ENCODE measurements at regions not wholly inside any gene's neighbourhood (a gene's known extent, or its start where the extent isn't known, plus 50 kb on each side); places are given as distances from the start of the nearest gene placed in this dataset.
A peak's percentile ranks its signal among the peaks of the same experiment; 100 is the strongest.

DNA sequence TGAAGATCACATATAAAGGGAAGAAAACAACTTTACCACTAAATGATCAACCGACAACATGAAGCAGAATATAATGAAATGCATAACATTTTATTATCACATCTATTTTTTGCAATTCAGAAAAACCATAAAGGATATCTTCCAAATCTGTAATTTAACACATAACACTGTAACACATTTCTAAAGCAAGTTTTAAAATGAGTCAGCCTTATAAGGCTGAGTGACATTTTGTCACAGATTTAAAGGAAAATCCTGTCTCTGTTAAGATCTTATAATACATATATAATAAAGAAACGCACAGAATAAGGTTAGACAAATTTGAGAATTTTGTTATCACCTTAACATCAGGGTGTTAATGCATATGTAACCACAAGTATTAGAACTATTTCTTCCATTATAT is 198.4 kb upstream of the RASA1 start:
- no peak for DNase-seq

DNA sequence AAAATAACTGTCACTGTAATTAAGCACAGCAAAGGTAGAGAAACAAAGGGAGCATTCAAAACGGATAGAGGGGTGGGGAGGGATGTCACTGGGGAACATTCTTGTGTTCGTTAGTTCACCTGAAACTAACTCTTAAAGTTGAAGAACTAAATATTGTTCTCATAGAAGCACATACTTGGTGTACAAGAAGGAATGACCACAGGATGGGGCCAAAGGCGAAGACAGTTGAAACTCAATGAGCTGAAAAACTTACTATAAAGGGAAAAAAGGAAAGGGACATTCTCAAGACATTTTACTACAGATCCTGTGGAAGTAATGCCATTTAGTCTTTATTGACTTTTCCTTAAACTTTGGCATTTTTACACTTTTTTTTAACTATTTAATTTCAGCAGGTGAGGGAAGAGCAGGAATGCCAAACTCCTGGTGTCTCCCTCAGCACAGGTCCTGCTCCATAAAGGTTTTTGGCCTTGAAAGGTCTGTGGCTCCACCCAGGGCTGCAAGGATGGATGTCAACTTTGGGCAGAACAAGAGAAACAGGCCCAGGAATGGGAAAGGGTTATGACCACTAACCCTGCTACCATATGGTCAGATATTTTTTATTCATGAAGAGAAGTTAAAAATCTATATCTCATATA is 197.6 kb upstream of the RASA1 start:
- DNase-seq, result peak; percentile 56

DNA sequence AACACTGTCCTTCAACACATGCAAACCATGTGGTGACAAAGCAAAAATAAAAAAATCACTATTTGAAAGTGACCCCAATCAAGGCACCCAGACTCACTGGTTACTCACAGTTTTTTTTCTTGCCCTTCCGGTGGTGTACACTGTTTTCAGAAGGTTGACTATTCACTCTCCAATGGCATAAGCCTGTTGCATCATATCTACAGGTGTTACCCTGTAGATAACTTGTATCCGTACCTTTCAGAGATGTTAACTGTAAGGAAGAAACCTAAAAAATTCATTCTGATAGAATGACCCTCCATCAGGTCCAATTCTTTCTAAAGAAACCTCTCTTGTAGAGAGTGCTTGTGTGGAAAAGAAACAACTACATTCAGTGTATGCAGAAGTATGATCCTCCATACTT is 193.6 kb upstream of the RASA1 start:
- no peak for DNase-seq

DNA sequence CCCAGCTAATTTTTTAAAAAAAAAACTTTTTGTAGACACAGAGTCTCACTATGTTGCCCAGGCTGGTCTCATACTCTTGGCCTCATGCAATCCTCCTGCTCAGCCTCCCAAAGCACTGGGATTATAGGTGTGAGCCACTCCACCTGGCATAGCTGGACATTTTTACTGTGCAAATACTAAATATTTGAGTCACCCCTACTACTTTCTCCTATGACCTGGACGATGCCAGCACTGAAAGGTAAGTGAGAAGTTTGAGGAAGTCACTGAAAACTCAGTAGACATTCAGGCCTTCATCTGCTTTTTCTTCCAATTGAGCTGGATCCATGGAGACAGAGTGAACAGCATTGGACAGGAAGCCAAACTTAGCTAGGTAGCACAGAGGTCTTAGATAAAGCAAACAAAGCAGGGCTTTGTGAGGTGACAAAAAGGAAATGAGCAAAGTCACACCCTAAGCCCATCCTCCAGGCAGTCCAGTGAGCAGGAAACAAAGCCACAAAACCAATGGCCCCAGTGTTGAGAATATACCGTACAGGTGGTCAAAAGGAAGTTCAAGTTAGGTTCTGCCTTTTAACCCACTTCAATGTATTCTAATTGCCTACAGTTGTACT is 192.6 kb upstream of the RASA1 start:
- peak; percentile 79 for DNase-seq

DNA sequence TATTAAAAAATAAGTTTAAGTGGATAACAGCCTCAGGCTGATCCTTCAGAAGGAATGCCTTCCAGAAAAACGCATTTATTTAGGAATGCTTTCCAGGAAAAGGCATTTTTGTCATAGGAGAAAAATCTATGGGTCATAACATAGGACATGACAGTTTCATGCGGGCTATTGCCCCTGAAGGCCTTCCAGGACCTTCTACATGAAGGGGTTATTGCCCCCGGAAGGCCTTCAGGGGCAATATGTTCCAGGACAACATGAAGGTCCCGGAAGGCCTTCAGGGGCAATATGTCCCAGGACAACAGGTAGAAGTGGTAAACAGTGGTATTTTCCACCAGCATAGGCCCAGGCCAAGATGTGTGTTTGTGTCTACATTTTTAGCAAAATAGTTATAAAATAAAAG is 191.3 kb upstream of the RASA1 start:
- no peak for DNase-seq

DNA sequence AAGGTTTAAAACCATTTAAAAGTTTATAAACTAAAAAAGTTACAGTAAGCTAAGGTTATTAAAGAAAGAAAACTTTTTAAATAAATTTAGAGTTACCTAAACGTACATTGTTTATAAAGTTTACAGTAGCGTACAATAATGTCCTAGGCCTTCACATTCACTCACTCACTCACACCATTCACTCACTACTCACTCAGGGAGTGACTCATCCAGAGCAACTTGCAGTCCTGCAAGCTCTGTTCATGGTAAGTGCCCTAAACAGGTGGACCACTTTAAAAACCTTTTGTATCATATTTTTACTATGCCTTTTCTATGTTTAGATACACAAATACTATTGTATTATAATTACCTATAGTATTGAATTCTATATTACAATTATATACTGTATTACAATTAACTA is 190.8 kb upstream of the RASA1 start:
- DNase-seq, result peak; percentile 40

DNA sequence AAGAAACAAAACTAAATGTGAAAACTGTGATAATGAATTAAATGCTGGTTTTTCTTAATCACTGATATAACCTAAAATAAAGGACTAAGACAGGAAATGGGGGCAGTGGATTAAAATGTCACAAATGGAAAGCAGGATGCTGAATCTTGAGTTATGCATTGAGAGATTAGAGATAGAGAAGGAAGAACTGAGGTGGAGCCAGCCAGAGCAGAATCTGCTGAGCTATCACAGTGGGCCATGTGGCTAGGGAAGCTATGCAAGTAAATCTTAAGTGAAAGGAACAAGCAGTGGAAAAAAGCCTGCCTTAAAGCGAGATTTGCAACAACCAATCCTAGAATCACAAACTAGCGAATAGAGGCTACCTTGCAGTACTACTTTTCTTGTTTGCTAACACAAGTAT is 188.5 kb upstream of the RASA1 start:
- DNase-seq, result no peak

DNA sequence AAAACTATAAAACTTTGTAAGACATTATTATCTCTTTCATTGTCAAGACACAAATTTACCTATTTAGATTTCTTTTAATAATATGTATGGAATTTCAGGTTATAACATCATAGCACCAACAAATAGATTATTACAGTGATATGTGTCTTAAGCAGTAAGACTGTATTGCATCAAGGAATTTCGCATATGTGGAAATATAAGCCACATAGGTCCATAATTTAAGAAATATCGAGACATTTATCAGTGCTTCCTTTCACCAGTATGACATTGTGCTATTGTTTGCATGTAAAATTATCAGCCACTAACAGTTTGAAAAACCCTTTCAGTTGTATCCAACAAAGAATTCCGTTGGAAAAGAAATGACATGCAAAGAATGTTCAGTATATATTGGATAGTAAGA is 186.7 kb upstream of the RASA1 start:
- DNase-seq, result no peak

DNA sequence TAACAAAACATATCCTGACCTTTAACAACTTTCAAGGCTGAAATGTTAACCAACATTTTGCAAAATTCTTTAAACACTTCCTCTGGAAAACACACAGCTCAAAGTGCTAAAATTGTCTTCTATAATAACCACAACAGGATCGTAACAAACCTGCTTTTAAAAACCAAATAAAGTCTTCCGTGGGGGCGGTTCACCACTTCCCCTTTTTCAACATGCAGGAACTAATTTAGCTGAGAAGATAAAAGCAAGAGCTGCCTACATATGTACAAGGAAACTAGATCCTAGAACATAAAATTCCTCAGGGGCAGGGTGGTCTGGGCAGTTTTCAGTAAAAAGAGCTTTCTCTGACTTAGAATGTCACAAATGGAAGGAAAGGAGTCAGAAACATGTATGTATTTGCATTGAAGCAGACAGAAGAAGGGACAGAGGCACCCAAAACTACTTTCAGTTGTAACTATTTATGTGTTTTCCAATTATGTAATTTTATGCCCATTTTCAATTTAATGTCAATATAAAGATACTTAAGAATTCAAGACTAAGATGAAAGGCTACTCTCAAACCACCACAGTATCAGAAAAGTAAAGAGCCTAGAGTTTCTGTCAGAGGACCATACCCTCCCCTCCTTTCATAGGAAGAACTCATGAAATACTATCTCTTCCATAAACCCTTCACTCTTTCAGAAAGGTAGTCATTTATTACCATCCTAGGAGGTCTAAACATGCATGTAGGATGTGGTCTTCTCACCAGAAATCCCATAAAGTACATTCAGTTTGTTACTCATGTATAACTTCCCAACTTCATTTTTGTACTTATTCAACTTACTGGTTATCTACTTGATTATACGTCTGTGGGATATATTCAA is 185.9 kb upstream of the RASA1 start:
- DNase-seq, result no peak

DNA sequence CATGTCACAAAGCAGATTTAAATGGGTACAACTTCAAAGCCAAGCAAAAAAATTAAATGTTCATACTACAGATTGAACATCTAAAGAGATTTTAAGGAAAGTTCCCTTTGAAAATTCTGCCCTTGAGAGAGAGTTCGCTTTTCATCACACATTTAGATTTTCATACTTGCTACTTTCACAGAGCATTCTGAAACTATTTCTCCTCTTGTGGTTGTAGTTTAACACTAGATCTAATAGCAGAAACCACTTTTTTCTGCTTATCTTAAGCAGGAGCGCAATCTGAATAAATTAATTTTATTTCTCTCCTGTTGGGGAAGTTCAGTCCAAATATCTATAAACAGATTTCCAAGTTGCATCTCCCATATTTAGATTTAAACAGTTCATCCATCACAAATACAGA is 173.3 kb upstream of the RASA1 start:
- no peak for DNase-seq

DNA sequence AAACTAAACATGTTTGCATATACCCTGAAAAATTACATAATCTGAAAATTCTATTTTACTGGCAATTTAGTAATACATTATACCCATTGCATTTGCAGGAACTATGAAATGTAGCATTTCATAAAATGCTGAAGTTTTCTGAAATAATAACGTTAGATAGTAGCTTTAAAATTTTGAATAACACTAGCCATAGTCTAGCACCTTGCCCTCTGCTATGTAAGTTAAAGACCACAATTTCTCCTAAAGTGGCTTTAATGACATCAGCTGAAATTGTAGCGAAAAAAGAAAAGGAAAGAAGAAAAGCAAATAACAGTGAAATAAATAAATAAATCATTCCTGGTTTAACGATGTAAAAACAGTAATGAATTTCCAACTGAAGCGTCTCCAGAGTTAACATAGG is 172.8 kb upstream of the RASA1 start:
- DNase-seq, result no peak

DNA sequence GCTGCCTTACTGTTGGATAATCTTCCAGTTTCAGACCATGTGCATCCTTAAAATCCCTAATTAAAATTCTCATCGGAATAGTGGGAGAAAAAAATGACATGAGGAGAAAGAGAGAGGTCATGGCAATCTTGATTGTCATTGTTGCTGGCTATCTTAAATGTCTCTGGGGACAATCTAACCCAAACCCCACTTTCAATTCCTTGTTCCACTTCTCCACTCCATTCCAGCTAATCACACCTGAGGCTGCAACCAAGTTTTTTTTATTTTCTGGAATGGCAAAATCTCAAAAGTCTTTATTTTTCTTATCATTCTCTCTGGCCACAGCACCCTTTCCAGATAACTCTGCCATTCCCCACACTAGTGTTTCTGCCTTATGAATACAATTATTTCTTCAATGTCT is 171.9 kb upstream of the RASA1 start:
- DNase-seq, result no peak

DNA sequence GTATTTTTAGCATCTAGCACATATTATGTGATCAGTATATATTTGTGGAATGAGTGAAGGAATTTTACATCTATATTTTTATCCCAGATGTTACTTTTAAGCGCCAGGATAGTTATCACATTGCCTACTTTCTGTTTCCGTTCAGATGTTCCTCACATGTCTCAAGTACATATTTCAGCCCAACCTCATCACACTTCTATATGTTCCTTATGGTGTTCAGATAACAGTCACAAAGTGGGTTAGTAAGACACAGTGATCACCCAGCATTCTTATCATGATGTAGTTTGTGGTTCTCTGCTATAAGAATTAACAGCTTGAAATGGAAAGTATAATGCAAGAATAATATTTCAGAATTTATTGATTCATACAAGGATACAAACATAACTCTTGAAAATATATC is 170.0 kb upstream of the RASA1 start:
- no peak for DNase-seq

DNA sequence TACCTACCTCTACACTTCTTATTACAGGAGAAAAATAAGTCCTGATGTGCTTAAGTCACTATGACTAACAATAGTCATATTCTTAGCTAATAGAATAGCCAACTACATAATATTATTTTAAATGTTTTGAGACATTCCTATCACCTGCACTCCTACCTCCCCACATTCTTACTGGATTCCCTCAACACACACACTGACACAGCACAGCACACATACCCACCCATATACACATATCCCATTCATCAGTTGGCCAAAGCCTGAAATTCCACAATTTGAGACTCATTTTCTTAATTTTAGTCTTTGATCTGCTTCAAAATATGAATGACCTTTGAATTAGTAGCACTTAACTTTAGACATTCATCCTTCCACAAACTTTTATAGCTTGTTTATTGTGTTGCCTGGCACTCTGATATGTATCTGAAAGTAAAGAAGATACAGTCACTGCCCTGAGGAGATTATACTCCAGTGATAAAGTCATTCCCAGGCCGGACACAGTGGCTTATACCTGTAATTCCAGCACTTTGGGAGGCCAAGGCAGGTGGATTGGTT is 168.3 kb upstream of the RASA1 start:
- no peak for DNase-seq

DNA sequence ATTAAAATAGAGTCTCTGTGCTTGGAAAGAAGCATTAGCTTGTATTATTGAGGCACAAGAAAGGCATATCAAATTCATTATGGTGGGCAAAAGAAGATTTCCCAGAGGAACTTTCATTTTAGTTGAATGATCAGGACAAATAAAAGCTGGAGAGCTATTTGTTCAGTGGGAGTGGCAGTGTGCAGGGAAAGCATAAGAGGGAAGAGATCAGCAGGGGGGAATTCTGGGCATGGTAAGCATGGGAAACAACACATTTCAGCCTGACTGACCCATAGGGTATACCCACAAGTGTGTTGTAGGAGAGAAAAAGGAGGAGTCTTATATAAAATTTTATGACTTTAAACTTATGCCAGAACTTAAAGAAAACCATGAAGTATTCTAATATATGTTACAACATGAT is 167.7 kb upstream of the RASA1 start:
- DNase-seq, result peak; percentile 10

DNA sequence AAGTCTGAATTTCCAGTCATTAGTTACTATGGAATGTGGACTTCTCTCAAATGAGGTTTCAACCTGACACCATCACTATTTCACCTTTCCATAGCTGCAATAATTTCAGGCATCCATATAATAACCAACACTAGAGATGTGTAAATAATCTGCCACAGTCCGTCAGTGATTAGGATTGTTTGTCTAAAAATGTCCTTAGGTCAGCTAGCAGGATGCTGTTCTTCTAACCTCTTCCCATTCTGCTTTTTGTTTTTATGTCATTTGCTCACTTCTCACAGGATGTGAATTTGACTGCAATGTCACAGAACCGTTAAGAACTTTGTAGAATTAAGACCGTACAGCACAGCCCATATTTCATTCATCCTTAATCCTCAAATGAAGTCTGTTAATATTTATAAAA is 166.4 kb upstream of the RASA1 start:
- no peak for DNase-seq

DNA sequence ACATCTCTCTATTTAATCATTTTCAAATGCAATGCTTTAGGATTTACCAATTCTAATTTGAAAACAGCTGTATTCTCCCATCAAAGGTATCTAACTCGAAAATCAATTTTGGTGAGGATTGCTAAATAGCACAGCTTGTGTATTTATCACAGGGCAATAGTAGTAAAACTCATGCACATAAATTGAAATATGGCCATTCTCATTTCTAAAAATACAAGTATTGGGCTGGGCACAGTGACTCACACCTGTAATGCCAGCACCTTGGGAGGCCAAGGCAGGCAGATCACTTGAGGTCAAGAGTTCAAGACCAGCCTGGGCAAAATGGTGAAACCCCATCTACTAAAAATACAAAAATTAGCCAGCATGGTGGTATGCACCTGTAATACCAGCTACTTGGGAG is 164.8 kb upstream of the RASA1 start:
- DNase-seq, result no peak

DNA sequence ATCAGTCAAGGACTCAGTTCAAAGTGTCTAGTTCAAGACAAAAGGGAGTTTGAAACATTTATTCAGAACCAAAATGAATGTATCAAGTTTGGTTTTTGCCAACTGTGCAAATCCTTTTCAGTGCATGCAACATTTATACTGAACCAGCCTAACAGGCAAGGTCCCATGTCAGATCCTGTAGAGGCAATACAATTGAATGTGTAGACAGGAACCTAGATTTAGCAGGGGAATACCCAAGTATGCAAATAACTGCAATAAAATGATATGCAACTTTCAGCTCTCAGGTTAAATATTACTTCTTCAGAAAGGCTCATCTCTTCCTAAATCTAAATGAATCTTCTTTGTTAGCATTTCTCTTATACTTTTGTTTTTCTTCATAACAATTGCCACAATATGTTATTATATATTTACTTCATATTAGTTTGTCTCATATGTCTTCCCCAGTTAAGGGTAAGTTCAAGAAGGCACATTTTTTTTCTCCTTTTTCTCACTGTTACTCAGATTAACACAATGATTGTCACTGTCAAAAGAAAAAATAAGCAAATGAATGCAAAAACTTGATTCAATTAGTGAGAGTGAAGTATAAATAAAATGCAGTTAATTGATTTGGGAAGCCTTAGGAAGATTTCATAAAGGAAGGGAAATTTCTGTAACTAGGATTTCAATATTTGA is 163.9 kb upstream of the RASA1 start:
- no peak for DNase-seq

DNA sequence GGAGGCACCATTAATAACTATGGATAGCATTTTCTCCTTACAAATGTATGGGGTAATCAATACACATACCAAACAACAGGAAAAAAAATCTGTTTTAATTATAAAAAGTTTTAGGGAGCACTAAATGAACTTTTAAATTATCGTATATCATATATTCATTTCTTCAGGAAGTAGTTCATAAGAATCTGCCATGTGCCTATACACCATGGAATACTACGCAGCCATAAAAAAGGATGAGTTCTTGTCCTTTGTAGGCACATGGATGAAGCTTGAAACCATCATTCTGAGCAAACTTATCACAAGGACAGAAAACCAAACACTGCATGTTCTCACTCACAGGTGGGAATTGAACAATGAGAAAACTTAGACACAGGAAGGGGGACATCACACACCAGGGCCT is 162.1 kb upstream of the RASA1 start:
- DNase-seq, result no peak

DNA sequence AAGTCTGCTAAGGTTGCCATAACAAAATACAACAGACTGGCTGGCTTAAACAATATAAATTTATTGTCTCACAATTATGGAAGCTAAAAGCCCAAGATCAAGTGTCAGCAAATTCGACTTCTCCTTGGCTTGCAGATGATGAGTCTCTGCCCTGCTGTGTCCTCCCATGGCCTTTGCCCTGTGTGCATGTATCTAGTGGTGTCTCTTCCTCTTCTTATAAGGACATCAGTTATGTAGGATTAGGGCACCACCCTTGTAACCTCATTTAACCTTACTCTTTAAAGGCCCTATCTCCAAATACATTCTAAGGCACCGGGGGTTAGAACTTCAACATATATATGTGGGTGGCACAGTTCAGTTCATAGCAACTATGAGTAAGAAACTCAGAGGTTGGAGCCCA is 157.9 kb upstream of the RASA1 start:
- no peak for DNase-seq

DNA sequence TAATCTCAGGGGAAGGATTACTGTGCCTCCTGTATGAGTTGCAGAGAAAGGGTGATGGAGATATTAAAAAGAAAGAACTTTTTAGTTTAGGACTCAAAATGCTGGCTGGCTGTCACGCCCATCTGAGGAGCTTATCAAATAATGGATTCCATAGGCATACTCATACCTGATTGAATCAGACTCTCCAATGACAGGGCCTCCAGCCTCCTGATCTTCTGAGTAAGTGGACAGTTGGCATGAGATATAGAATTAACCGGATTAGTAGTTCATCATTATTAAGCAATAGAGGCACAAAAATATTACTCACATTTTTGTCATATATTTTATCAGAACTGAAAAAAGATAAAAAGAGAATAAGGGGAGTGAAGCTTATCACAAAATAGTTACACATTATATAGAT is 157.0 kb upstream of the RASA1 start:
- no peak for DNase-seq

DNA sequence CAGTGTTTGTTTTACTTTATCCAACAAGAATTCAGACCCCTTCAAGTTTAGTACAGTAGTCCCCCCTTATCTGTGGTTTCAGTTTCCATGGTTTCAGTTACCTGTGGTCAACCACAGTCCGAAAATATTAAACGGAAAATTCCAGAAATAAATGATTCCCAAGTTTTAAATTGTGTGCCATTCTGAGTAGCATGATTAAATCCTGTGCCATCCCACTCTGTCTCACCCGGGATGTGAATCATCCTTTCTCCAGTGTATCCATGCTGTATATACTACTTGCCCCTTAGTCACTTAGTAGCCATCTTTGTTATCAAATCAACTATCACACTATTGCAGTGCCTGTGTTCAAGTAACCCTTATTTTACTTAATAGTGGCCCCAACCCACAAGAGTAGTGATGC is 153.8 kb upstream of the RASA1 start:
- no peak for DNase-seq

DNA sequence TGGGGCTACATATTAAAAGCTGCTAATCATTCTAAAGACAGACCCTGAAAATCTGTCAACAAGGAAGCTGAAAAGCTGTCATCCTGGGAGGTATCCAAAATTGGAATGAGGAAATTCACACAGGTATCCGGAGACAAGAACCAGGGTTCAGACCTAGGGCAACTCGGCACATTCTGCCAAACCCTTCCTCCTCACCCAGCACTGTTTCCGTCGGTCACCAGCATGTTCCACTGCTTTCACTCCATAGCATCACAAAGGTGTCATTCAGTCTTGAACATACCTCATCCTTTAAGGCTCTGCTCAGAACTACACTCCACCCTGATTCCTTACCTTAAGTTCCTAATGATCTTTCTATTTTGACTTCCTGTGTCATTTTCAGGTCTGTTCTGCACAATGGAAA is 153.1 kb upstream of the RASA1 start:
- DNase-seq, result no peak

Measured in DMS53 (cell line).